DMS 273 treated with DMSO at 0.1 percent for 48 hours (cell line): ENCODE measurements at regions not wholly inside any gene's neighbourhood (a gene's known extent, or its start where the extent isn't known, plus 50 kb on each side); places are given as distances from the start of the nearest gene placed in this dataset.
"Not testable (repeated sequence)": the region's sequence is repeated elsewhere in the genome, so short reads cannot be mapped to it uniquely, and the experiment has no call there.

Experiments
- DNase-seq: peaks from one replicate; lab custom pipeline; 2025; lab: John Stamatoyannopoulos, UW

- DNase-seq, result not testable (repeated sequence)
These were observed 99.5 kb upstream of the TCF21 start for GRCh38 chr6:133789449-133789848.

- DNase-seq, result not testable (repeated sequence)
These were observed 98.2 kb upstream of the TCF21 start for GRCh38 chr6:133790756-133791155.

DNA sequence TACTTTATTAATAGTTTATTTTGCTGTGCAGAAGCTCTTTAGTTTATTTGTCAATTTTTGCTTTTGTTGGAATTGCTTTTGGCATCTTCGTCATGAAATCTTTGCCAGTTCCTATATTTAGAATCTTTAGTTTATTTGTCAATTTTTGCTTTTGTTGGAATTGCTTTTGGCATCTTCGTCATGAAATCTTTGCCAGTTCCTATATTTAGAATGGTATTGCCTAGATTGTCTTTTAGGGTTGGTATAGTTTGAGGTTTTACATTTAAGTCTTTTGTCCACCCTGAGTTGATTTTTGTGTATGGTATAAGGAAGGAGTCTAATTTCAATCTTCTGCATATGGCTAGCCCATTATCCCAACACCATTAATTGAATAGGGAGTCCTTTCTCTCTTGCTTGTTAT is 93.9 kb upstream of the TCF21 start:
- not testable (repeated sequence) for DNase-seq

- DNase-seq, result no peak
These were observed 92.7 kb upstream of the TCF21 start for GRCh38 chr6:133796235-133796634.

DNA sequence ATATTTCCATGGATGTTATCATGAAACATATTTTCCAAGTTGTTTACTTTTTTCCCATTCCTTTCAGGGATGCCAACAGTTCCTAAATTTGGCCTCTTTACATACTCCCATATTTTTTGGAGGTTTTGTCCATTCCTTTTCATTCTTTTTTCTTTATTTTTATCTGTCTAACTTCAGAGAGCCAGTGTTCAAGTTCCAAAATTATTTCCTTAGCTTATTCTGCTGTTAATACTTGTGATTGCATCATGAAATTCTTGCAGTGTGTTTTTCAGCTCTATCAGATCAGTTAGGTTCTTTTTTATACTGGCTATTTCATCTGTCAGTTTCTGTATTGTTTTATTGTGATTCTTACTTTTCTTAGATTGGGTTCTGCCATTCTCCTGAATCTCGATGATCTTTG is 89.9 kb upstream of the TCF21 start:
- no peak for DNase-seq

DNA sequence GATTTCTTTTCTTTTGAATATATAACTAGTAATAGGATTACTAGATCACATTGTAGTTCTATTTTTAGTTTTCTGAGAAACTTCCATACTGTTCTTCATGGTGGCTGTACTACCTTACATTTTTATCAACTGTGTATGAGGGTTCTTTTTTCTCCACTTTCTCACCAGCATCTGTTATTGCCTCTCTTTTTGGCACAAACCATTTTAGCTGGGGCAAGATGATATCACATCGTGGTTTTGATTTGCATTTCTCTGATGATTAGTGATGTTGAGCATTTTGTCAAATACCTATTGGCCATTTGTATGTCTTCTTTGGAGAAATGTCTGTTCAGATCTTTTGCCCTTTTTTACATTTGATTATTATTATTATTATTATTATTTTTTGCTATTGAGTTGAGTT is 86.1 kb upstream of the TCF21 start:
- DNase-seq, result no peak

GRCh38 chr6:133804265-133804664 is 84.6 kb upstream of the TCF21 start:
- DNase-seq, result no peak

- no peak for DNase-seq
These were observed 83.0 kb upstream of the TCF21 start for GRCh38 chr6:133805876-133806275.

DNA sequence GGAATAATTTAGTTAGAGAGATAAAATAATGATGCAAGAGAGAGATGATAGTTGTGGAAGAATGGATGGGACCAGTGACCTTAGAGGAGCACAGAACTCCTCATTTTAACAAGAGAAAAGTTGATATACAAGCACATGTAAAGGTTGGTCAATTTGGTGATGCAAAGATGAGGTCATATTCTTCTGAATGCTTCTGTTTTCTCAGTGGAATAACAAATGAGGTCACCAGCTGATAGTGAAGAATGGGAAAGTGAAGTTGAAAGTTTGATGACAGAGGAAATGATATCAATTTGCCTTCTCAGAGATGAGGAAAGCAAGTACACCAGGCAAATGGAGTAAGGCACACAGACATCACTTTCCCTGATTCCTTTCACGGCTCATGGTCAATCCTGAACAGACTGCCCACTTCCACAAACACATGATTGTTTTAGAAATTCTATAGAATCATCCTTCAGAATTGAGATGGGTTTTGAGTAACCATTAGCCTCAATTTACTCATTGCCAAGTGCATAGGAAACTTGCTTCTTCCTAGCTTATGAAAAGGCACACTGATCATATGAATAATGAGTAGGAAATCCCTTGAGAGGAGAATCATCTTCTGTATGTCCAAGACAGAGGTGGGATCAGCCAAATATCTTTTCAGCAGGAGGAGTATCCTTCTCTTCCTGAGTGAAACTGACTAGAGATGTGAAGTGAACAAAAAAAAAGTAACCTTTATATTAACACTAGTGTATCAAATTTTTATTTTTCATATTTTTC is 82.4 kb upstream of the TCF21 start:
- DNase-seq, result no peak

DNA sequence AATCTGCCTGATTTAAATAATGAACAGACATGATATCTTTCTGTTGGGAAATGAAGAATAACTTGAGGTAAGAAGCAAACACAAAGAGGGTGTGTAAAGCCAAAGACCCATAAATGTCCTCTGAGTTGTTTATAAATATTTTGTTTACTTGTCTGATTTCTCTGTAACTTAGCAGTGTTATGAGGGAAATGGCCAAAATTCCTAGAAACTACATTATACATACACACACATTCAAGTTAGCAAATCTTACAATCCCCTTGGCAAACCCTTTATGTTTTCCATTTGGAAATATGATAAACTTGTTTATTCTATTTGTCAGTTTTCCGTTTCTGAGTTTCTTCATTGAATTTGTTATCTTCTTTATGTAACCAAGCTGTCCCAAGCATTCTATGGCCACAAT is 81.4 kb upstream of the TCF21 start:
- DNase-seq, result no peak

GRCh38 chr6:133809406-133809805 is 79.5 kb upstream of the TCF21 start:
- DNase-seq, result no peak

GRCh38 chr6:133811557-133811956 is 77.4 kb upstream of the TCF21 start:
- DNase-seq, result no peak

- DNase-seq, result not testable (repeated sequence)
These were observed 76.5 kb upstream of the TCF21 start for GRCh38 chr6:133812446-133812845.

- no peak for DNase-seq
These were observed 74.7 kb upstream of the TCF21 start for GRCh38 chr6:133814238-133814637.

GRCh38 chr6:133814797-133815196 is 74.1 kb upstream of the TCF21 start:
- no peak for DNase-seq

GRCh38 chr6:133815313-133815712 is 73.6 kb upstream of the TCF21 start:
- no peak for DNase-seq

GRCh38 chr6:133816171-133816570 is 72.7 kb upstream of the TCF21 start:
- no peak for DNase-seq

- no peak for DNase-seq
These were observed 71.4 kb upstream of the TCF21 start for GRCh38 chr6:133817460-133818047.

GRCh38 chr6:133818320-133818719 is 70.6 kb upstream of the TCF21 start:
- DNase-seq, result no peak

DNA sequence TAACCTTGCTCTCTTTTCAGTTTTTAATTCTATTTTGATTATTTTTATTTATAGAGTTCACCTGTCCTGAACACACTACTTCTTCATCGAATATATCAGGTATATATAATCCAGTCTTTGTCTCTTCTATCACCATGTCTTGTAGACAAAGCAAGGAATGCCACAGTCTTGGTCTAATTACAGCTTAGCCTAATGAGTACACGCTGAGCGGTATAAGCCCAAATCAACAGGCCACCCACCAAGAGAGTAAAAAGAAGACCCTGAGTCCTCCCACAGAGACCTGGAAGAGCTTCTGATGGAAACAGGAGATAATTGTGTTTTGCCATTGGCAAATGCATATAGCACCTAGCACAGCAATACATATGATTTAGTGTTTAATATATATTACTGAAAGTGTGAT is 68.7 kb upstream of the TCF21 start:
- DNase-seq, result no peak

DNA sequence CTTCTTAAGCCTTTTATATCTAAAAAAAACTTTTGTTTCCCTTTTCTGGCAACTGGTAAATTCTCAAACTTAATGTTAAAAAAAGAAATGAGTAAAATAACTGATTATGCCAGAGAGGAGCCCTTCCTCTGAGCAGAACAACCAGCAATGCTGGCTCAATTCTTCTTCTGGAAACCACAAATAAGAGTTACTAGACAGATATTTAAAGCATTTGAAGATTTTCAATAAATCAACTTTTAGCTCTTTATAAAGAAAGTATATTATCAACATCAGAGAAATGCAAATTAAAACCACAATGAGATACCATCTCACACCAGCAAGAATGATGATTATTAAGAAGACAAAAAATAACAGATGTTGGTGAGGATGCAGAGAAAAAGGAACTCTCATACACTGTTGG is 61.1 kb upstream of the TCF21 start:
- no peak for DNase-seq

DNA sequence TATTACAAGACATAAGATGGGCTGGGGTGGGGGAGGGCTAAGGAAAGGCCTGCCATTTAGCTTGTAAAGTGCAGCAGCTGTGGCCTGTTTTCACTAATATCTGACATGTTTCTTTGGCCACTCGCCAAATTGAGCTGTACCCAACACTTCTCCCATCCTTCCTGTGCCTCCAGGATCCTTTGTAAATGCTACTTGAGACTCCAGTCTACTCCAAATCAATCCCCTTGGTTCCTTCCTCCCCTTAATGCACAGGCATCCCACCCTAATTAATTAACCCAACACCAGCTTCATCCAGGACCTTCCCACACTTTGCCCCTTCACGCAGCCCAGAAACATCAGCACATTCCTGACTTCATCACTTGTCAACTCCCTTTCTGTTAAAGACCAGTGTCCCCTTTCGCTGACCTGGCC is 55.0 kb upstream of the TCF21 start:
- peak; percentile 55 for DNase-seq

DNA sequence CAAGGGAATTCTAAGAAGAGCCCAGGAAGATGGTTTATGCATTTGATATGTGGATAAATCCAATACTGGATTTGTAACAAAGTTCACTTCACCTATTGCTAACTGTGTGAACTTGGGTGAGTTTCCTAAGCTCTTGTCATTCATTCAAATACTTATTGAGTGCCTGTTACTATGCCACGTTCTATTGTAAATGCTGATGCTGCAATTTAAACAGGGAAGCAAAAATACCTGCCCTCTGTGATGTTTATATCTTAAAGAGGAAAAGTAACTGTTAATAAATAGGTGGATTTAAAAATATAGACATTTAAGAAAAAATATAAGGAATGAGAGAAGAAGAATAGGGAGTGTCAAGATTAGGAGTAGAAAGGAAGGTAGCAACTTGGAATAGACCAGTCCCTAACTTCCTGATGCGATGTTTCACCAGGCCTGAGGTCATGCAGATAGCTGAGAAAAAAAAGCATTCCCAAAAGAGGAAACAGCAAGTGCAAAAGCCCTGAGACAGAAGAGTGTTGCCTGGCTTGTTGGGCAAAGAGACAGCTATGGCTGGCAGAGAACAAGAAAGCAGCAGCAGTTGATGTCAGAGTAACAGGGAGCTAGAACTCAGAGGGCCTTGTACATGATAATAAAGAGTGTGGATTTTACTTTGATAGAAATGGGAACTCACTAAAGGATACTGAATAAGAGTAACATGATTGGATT is 54.3 kb upstream of the TCF21 start:
- no peak for DNase-seq
